HEK293T (cell line): ENCODE measurements at regions not wholly inside any gene's neighbourhood (a gene's known extent, or its start where the extent isn't known, plus 50 kb on each side); places are given as distances from the start of the nearest gene placed in this dataset.

ENCODE experiments used
- CTCF ChIA-PET: fragments of 350-600 bp; formaldehyde crosslinking; extraction: SDS; loops from one replicate; lab custom pipeline; 2021; ENCODE audit warnings: antibody characterized with exemption, inconsistent platforms; lab: Yijun Ruan, JAX
- POLR2A ChIA-PET: fragments of 350-600 bp; formaldehyde crosslinking; extraction: SDS; loops from one replicate; lab custom pipeline; 2020; ENCODE audit warnings: antibody characterized with exemption, inconsistent platforms; lab: Yijun Ruan, JAX
- DNase-seq: peaks from one replicate; pipeline ENCODE4 v3.0.0; 2012; ENCODE audit warnings: mixed read lengths; ENCODE audit errors: extremely low spot score
- ARNT ChIP-seq: fragments of 450-650 bp; IDR thresholded peaks from 2 replicates; pipeline ENCODE4 v1.6.1; 2017; ENCODE audit warnings: mild to moderate bottlenecking
- BHLHE40 ChIP-seq: fragments of 450-650 bp; IDR thresholded peaks from 2 replicates; pipeline ENCODE4 v1.6.1; 2016; ENCODE audit warnings: mild to moderate bottlenecking, moderate library complexity, borderline replicate concordance
- CTBP1 ChIP-seq: fragments of 450-650 bp; IDR thresholded peaks from 2 replicates; pipeline ENCODE4 v1.6.1; 2016; ENCODE audit warnings: borderline replicate concordance
- ELF4 ChIP-seq: fragments of 450-650 bp; IDR thresholded peaks from 2 replicates; pipeline ENCODE4 v1.6.1; 2017; ENCODE audit warnings: antibody characterized with exemption
- FOXA1 ChIP-seq: fragments of 450-650 bp; IDR thresholded peaks from 2 replicates; pipeline ENCODE4 v1.6.1; 2016; ENCODE audit warnings: mild to moderate bottlenecking
- FOXK2 ChIP-seq: fragments of 450-650 bp; IDR thresholded peaks from 2 replicates; pipeline ENCODE4 v1.6.1; 2016; ENCODE audit warnings: mild to moderate bottlenecking
- FOXM1 ChIP-seq: fragments of 450-650 bp; IDR thresholded peaks from 2 replicates; pipeline ENCODE4 v1.6.1; 2017; ENCODE audit warnings: mild to moderate bottlenecking, borderline replicate concordance
- HDGF ChIP-seq: fragments of 450-650 bp; IDR thresholded peaks from 2 replicates; pipeline ENCODE4 v1.6.1; 2017; ENCODE audit warnings: antibody characterized with exemption, borderline replicate concordance
- L3MBTL2 ChIP-seq: fragments of 450-650 bp; conservative IDR thresholded peaks from 2 replicates; pipeline ENCODE4 v1.6.1; 2016; ENCODE audit warnings: mild to moderate bottlenecking
- LEF1 ChIP-seq: fragments of 450-650 bp; IDR thresholded peaks from 2 replicates; pipeline ENCODE4 v1.6.1; 2017; ENCODE audit warnings: mild to moderate bottlenecking, borderline replicate concordance
- NFRKB ChIP-seq: fragments of 450-650 bp; IDR thresholded peaks from 2 replicates; pipeline ENCODE4 v1.6.1; 2016; ENCODE audit warnings: mild to moderate bottlenecking, moderate library complexity
- PKNOX1 ChIP-seq: fragments of 450-650 bp; IDR thresholded peaks from 2 replicates; pipeline ENCODE4 v1.6.1; 2016
- SP1 ChIP-seq: fragments of 450-650 bp; IDR thresholded peaks from 2 replicates; pipeline ENCODE4 v1.6.1; 2017
- SUZ12 ChIP-seq: fragments of 450-650 bp; IDR thresholded peaks from 2 replicates; pipeline ENCODE4 v1.6.1; 2016; ENCODE audit warnings: mild to moderate bottlenecking
- TARDBP ChIP-seq: fragments of 450-650 bp; IDR thresholded peaks from 2 replicates; pipeline ENCODE4 v1.6.1; 2016
- ZNF384 ChIP-seq: fragments of 450-650 bp; IDR thresholded peaks from 2 replicates; pipeline ENCODE4 v1.6.1; 2016

- POLR2A ChIA-PET: no interaction called here
- CTCF ChIA-PET: no interaction called here
- no peak for DNase-seq
- TF ChIP-seq FOXK2: no peak
- no peak for TF ChIP-seq SUZ12
- TF ChIP-seq TARDBP: no peak
- no peak for TF ChIP-seq NFRKB
- no peak for TF ChIP-seq SP1
- no peak for TF ChIP-seq PKNOX1
- no peak for TF ChIP-seq BHLHE40
- no peak for TF ChIP-seq LEF1
- no peak for TF ChIP-seq L3MBTL2
- no peak for TF ChIP-seq ELF4
- no peak for TF ChIP-seq ARNT
- TF ChIP-seq FOXM1: no peak
- TF ChIP-seq FOXA1: no peak
- TF ChIP-seq ZNF384: no peak
- TF ChIP-seq CTBP1: no peak
- no peak for TF ChIP-seq HDGF
Measured at GRCh38 chr20:63061051-63061770, 54.4 kb upstream of the BHLHE23 start.

GRCh38 chr20:63060057-63060991 is 53.6 kb upstream of the BHLHE23 start:
- POLR2A ChIA-PET: no interaction called here
- TF ChIP-seq SP1: no peak
- no peak for TF ChIP-seq ELF4
- no peak for TF ChIP-seq HDGF
- TF ChIP-seq FOXK2: no peak
- no peak for TF ChIP-seq LEF1
- no peak for TF ChIP-seq SUZ12
- no peak for TF ChIP-seq ARNT
- no peak for TF ChIP-seq TARDBP
- TF ChIP-seq FOXA1: no peak
- no peak for TF ChIP-seq L3MBTL2
- no peak for TF ChIP-seq PKNOX1
- TF ChIP-seq FOXM1: no peak
- no peak for TF ChIP-seq CTBP1
- no peak for TF ChIP-seq BHLHE40
- no peak for TF ChIP-seq ZNF384
- no peak for TF ChIP-seq NFRKB
- DNase-seq: no peak
- CTCF ChIA-PET: interaction anchor here (1.0 kb wide), 1 partner anchor 321 kb away, joined by 3 read pairs; no protein-coding TSS in a partner anchor

- ChIA-PET CTCF (interaction anchor here (0.6 to 1.0 kb wide), 2 partner anchors 28 to 322 kb away, joined by 3 read pairs; no protein-coding TSS in a partner anchor), POLR2A (no interaction called here)
- DNase-seq: no peak
- TF ChIP-seq FOXA1 (no peak), FOXM1 (no peak), L3MBTL2 (no peak), TARDBP (no peak), BHLHE40 (no peak), SUZ12 (no peak), HDGF (no peak), SP1 (no peak), LEF1 (no peak), PKNOX1 (no peak), ZNF384 (no peak), CTBP1 (no peak), ELF4 (no peak), NFRKB (no peak), FOXK2 (no peak), ARNT (no peak)
Measured at GRCh38 chr20:63059684-63060056, 52.9 kb upstream of the BHLHE23 start.

GRCh38 chr20:63058696-63059335 is 52.1 kb upstream of the BHLHE23 start:
- POLR2A ChIA-PET: interaction anchor here (0.6 kb wide), 1 partner anchor 20 kb away, joined by 3 read pairs; no protein-coding TSS in a partner anchor
- TF ChIP-seq FOXM1: no peak
- TF ChIP-seq SP1: no peak
- no peak for TF ChIP-seq BHLHE40
- TF ChIP-seq L3MBTL2: no peak
- TF ChIP-seq PKNOX1: no peak
- no peak for TF ChIP-seq LEF1
- TF ChIP-seq ELF4: no peak
- no peak for TF ChIP-seq TARDBP
- TF ChIP-seq ARNT: no peak
- TF ChIP-seq ZNF384: no peak
- TF ChIP-seq SUZ12: no peak
- TF ChIP-seq HDGF: no peak
- no peak for TF ChIP-seq CTBP1
- TF ChIP-seq FOXK2: no peak
- no peak for TF ChIP-seq FOXA1
- TF ChIP-seq NFRKB: no peak
- CTCF ChIA-PET: interaction anchor here (0.6 kb wide), 1 partner anchor 28 kb away, joined by 3 read pairs; no protein-coding TSS in a partner anchor
- no peak for DNase-seq
